Body of pancreas (tissue), 4 donors: ENCODE measurements at regions not wholly inside any gene's neighbourhood (a gene's known extent, or its start where the extent isn't known, plus 50 kb on each side); places are given as distances from the start of the nearest gene placed in this dataset.

Experiments used
- ATAC-seq: fragments of 150-250 bp; one replicate; pipeline ENCODE4 v1.9.1; 2016
- DNase-seq, 4 donors: peaks; one replicate each; pipeline ENCODE4 v3.0.0-alpha.2; 2019
- H3K27ac ChIP-seq, 4 donors: fragments of 200-600 bp; sonication (generic); 1 replicate in 3 of 4; 2 replicates in 1 of 4; pipeline versions ENCODE4 v1.5.1 to v1.6.1; 2016 to 2019; ENCODE audit warnings: mild to moderate bottlenecking in 1 of 4, mixed read lengths in 1 of 4, moderate library complexity in 1 of 4
- H3K27me3 ChIP-seq, 2 donors: fragments of 200-600 bp; sonication (generic); one replicate each; pipeline ENCODE4 v1.6.0; 2016; ENCODE audit warnings: mild to moderate bottlenecking in 1 of 2
- H3K36me3 ChIP-seq, 2 donors: fragments of 200-600 bp; sonication (generic); replicated peaks in 1 of 2; 2 replicates each; pipeline ENCODE4 v1.5.1; 2016; ENCODE audit warnings: low read depth in 2 of 2; ENCODE audit not compliant: insufficient read depth in 1 of 2
- H3K4me1 ChIP-seq: fragments of 200-600 bp; sonication (generic); one replicate; pipeline ENCODE4 v1.6.0; 2016
- H3K4me3 ChIP-seq, 2 donors: fragments of 200-600 bp; sonication (generic); 1 replicate in 1 of 2; 2 replicates in 1 of 2; pipeline ENCODE4 v1.5.1; 2016 to 2019
- H3K9me3 ChIP-seq, 3 donors: fragments of 200-600 bp; sonication (generic); 1 replicate in 2 of 3; 2 replicates in 1 of 3; pipeline ENCODE4 v1.5.1; 2016
- POLR2A ChIP-seq, 3 donors: fragments of 450-650 bp; IDR thresholded peaks; one replicate each; pipeline ENCODE4 v1.6.1; 2016; ENCODE audit warnings: antibody characterized with exemption in 3 of 3, mild to moderate bottlenecking in 2 of 3
- WGBS, 2 donors: methylation state at CpG; one replicate each; pipeline ENCODE4 v1.1.5; 2017; 5-methylcytosine and 5-hydroxymethylcytosine counted together
- intact Hi-C: fragments of 100-400 bp; cut with DNase I; formaldehyde crosslinking; loops from one replicate; pipeline ENCODE4 v1.15.1; 2023
- TF ChIP-seq, protein P1 (sequence below), 7 experiments: fragments of 450-650 bp in 4 of 7; fragments of 200-600 bp in 3 of 7; sonication (generic) in 3 of 7; IDR thresholded peaks; one replicate each; pipeline ENCODE4 v1.5.1; 2016 to 2019; ENCODE audit warnings: antibody characterized with exemption in 7 of 7

- Histone ChIP-seq H3K36me3 (no peaks in the 10 kb centered on the region), H3K27me3 (no peaks in the 10 kb centered on the region), H3K4me1 (no peaks in the 10 kb centered on the region), H3K4me3 (no peak overlapping the region), H3K9me3 (no peaks in the 10 kb centered on the region), H3K27ac (no peak overlapping the region)
- TF ChIP-seq, protein P1, sequence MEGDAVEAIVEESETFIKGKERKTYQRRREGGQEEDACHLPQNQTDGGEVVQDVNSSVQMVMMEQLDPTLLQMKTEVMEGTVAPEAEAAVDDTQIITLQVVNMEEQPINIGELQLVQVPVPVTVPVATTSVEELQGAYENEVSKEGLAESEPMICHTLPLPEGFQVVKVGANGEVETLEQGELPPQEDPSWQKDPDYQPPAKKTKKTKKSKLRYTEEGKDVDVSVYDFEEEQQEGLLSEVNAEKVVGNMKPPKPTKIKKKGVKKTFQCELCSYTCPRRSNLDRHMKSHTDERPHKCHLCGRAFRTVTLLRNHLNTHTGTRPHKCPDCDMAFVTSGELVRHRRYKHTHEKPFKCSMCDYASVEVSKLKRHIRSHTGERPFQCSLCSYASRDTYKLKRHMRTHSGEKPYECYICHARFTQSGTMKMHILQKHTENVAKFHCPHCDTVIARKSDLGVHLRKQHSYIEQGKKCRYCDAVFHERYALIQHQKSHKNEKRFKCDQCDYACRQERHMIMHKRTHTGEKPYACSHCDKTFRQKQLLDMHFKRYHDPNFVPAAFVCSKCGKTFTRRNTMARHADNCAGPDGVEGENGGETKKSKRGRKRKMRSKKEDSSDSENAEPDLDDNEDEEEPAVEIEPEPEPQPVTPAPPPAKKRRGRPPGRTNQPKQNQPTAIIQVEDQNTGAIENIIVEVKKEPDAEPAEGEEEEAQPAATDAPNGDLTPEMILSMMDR (IDR thresholded peaks at IDR 0.05): no peak
- TF ChIP-seq POLR2A (IDR thresholded peaks at IDR 0.05): no peak
- WGBS, 2 donors: 88 to 95% methylated on average over 3 of the region's 3 CpGs
- ATAC-seq (no peak), DNase-seq (no peak)
- intact Hi-C loops: no loop called here
These were observed 164.9 kb upstream of the RHOBTB1 start for GRCh38 chr10:61108915-61109314.

DNA sequence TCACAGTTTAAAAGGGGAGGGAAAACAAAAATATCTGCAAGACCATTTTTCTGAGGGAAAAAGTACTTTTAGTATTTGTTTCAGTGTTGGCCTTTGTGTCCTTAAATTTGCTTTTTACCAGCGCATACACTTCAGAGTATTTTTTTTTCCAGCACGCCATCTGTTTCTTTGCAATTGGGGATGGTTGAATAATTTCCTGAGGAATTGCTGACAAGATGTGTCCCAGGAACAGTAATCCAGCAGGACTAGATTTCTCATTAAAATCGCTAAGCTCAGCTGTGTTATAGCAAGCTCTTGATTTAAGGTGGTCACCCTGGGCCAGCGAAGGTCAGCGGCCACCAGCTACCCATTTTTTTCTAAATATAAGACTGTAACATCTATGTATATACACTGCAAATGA is 156.9 kb upstream of the RHOBTB1 start:
- no peaks in the 10 kb centered on the region for H3K36me3 ChIP-seq

DNA sequence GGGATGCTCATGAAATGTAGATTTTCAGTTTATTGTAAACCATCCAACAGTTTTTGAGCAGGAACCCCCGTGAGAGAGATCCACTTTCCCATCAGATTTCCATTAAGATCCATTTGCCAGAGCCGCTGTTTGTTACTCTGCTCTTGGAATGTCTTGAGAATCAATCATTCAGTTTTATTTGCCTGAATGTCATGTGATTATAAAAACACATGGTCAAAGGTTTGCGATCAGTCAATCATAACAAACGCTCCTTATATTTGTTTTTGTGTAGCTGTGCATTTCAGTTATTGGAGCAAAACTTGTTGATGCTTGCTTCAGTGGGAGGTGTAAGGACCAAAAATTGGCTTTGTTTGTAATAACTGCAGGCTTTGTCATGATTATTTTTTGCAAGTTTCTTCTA is 155.8 kb upstream of the RHOBTB1 start:
- no peak for DNase-seq
- TF ChIP-seq, protein P1 (IDR thresholded peaks at IDR 0.05): no peak
- TF ChIP-seq POLR2A (IDR thresholded peaks at IDR 0.05): no peak
- H3K4me3 ChIP-seq: no peak overlapping the region
- intact Hi-C loops: no loop called here
- no peaks in the 10 kb centered on the region for H3K4me1 ChIP-seq
- no peaks in the 10 kb centered on the region for H3K36me3 ChIP-seq
- WGBS, 2 donors: 33 to 48% methylated on average over 4 of the region's 4 CpGs
- H3K27ac ChIP-seq: no peak overlapping the region
- no peaks in the 10 kb centered on the region for H3K9me3 ChIP-seq
- H3K27me3 ChIP-seq: no peaks in the 10 kb centered on the region
- ATAC-seq: no peak

More for the DNA sequence above, 156.9 kb upstream of the RHOBTB1 start:
- 89% methylated on average over 5 of the region's 5 CpGs for WGBS, 2 donors
- no peaks in the 10 kb centered on the region for H3K9me3 ChIP-seq
- intact Hi-C loops: no loop called here
- no peaks in the 10 kb centered on the region for H3K4me1 ChIP-seq
- no peak overlapping the region for H3K4me3 ChIP-seq
- H3K27ac ChIP-seq: no peak overlapping the region
- H3K27me3 ChIP-seq: no peaks in the 10 kb centered on the region
- DNase-seq (no peak), ATAC-seq (no peak)
- TF ChIP-seq, protein P1 (IDR thresholded peaks at IDR 0.05): no peak
- no peak for TF ChIP-seq POLR2A (IDR thresholded peaks at IDR 0.05)

DNA sequence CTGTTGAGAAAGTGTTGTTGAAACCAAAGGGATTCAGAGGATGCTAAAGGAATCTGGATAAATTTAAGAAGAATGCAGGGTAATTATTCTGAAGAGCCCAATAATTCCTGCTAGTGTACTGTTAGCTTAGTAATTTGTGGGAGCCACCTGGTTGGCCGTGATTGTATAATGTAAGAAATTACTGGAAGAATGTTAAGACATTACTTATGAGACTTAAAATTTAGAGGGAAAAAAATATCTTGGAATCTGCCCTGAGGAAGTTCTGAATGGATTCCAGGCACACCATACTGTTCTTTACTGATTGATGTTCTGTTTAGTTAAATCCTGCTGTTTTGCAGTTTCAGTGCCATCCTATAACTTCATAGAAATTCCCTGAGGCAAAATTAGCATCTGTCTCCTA is 155.0 kb upstream of the RHOBTB1 start:
- 80 to 81% methylated on average over 1 of the region's 1 CpG for WGBS, 2 donors
- ATAC-seq (no peak), DNase-seq (no peak)
- TF ChIP-seq, protein P1 (IDR thresholded peaks at IDR 0.05): no peak
- TF ChIP-seq POLR2A (IDR thresholded peaks at IDR 0.05): no peak
- no peaks in the 10 kb centered on the region for H3K9me3 ChIP-seq
- no peak overlapping the region for H3K4me3 ChIP-seq
- intact Hi-C loops: no loop called here
- no peaks in the 10 kb centered on the region for H3K36me3 ChIP-seq
- H3K4me1 ChIP-seq: no peaks in the 10 kb centered on the region
- H3K27me3 ChIP-seq: no peaks in the 10 kb centered on the region
- no peak overlapping the region for H3K27ac ChIP-seq

DNA sequence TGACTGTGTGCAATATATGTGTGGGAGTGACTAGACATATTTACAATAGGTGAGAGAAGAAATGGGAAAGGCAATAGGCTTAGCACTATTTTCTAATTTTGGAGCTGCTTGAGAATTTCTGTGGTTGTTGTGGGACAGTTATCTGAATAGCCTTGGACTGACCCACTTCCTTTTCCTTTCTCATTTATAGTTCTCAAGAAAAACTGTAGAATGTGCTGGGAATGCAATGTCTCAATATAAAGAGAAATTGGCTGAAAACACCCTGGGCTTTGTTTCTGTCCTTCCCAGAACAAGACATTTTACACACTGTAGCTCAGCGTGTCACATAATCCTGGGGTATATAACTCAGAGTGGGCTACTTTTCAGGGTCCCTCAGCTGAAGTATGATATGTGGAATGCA is 153.0 kb upstream of the RHOBTB1 start:
- no peak for DNase-seq
- no peak for ATAC-seq
- Histone ChIP-seq H3K9me3 (no peaks in the 10 kb centered on the region), H3K4me1 (no peaks in the 10 kb centered on the region), H3K36me3 (no peaks in the 10 kb centered on the region), H3K27ac (no peak overlapping the region), H3K27me3 (no peaks in the 10 kb centered on the region), H3K4me3 (no peak overlapping the region)
- TF ChIP-seq, protein P1 (IDR thresholded peaks at IDR 0.05): no peak
- no peak for TF ChIP-seq POLR2A (IDR thresholded peaks at IDR 0.05)
- intact Hi-C loops: no loop called here
- WGBS, 2 donors: 87 to 100% methylated on average over 1 of the region's 1 CpG
